ENCODE measurements at regions not wholly inside any gene's neighbourhood (a gene's known extent, or its start where the extent isn't known, plus 50 kb on each side); places are given as distances from the start of the nearest gene placed in this dataset.

- TF ChIP-seq CTCF (IDR thresholded peaks at IDR 0.05; ENCODE audit: low read depth, low read length, poor library complexity, severe bottlenecking) = no peak
- TF ChIP-seq EZH2phosphoT487 (IDR thresholded peaks at IDR 0.05; ENCODE audit: borderline replicate concordance, low read length) = no peak
Measured at GRCh38 chr1:29901624-29902325, 665.5 kb downstream of the PTPRU start.
